Muscle of leg (tissue), 3 donors: ENCODE measurements at regions not wholly inside any gene's neighbourhood (a gene's known extent, or its start where the extent isn't known, plus 50 kb on each side); places are given as distances from the start of the nearest gene placed in this dataset.

Source experiments
- DNase-seq: peaks from one replicate; pipeline ENCODE4 v3.0.0; 2013
- H3K27ac ChIP-seq: one replicate; pipeline ENCODE4 v1.5.1; 2013; ENCODE audit warnings: mild to moderate bottlenecking, low read length, control low read depth
- H3K27me3 ChIP-seq: one replicate; pipeline ENCODE4 v1.6.1; 2013; ENCODE audit warnings: low read length; ENCODE audit not compliant: control insufficient read depth, insufficient read depth
- H3K36me3 ChIP-seq: one replicate; pipeline ENCODE4 v1.6.1; 2013; ENCODE audit warnings: low read length; ENCODE audit not compliant: control insufficient read depth, insufficient read depth
- H3K4me1 ChIP-seq: one replicate; pipeline ENCODE4 v1.6.1; 2013; ENCODE audit warnings: low read length; ENCODE audit not compliant: control insufficient read depth, insufficient read depth
- H3K4me3 ChIP-seq: one replicate; pipeline ENCODE4 v1.5.1; 2013; ENCODE audit warnings: low read length, control low read depth
- H3K9me3 ChIP-seq: replicated peaks from 2 replicates; pipeline ENCODE4 v1.6.1; 2013; ENCODE audit warnings: low read depth, low read length; ENCODE audit not compliant: control insufficient read depth
- WGBS: methylation state at CpG from one replicate; pipeline ENCODE4 v1.1.5; 2013; ENCODE audit warnings: missing lambda C conversion rate; ENCODE audit not compliant: insufficient coverage; 5-methylcytosine and 5-hydroxymethylcytosine counted together

- H3K36me3 ChIP-seq = no peaks in the 10 kb centered on the region
- DNase-seq = peak; percentile 47
- no peaks in the 10 kb centered on the region for H3K9me3 ChIP-seq
- no peak overlapping the region for H3K27ac ChIP-seq
- no peak overlapping the region for H3K4me3 ChIP-seq
- peaks cover 4% of the 10 kb centered on the region for H3K4me1 ChIP-seq
- no CpG with 5 or more reads among the region's 8 CpGs for WGBS
- H3K27me3 ChIP-seq = no peaks in the 10 kb centered on the region
Measured at GRCh38 chr15:94602754-94603470, 371.6 kb downstream of the MCTP2 start.

- H3K27ac ChIP-seq = no peak overlapping the region
- H3K27me3 ChIP-seq = no peaks in the 10 kb centered on the region
- no peak overlapping the region for H3K4me3 ChIP-seq
- peaks cover 4% of the 10 kb centered on the region for H3K4me1 ChIP-seq
- H3K9me3 ChIP-seq = no peaks in the 10 kb centered on the region
- no peak for DNase-seq
- H3K36me3 ChIP-seq = no peaks in the 10 kb centered on the region
Measured at GRCh38 chr15:94606286-94606685, 374.9 kb downstream of the MCTP2 start.

- no peaks in the 10 kb centered on the region for H3K27me3 ChIP-seq
- no peak overlapping the region for H3K4me3 ChIP-seq
- peaks cover 4% of the 10 kb centered on the region for H3K4me1 ChIP-seq
- H3K36me3 ChIP-seq = no peaks in the 10 kb centered on the region
- H3K9me3 ChIP-seq = no peaks in the 10 kb centered on the region
- WGBS = 29% methylated on average over 3 of the region's 7 CpGs
- DNase-seq = peak; percentile 76
- peak overlapping the region; percentile 0 for H3K27ac ChIP-seq
Measured at GRCh38 chr15:94607176-94607654, 375.9 kb downstream of the MCTP2 start.

- no peak for DNase-seq
- Histone ChIP-seq H3K27me3 (no peaks in the 10 kb centered on the region), H3K4me1 (peaks cover 4% of the 10 kb centered on the region), H3K27ac (no peak overlapping the region), H3K4me3 (no peak overlapping the region), H3K9me3 (no peaks in the 10 kb centered on the region), H3K36me3 (no peaks in the 10 kb centered on the region)
- no CpG with 5 or more reads among the region's 2 CpGs for WGBS
Measured at GRCh38 chr15:94610069-94610468, 378.7 kb downstream of the MCTP2 start.

GRCh38 chr15:94610485-94610884, 379.1 kb downstream of the MCTP2 start:
- peaks cover 4% of the 10 kb centered on the region for H3K4me1 ChIP-seq
- no peaks in the 10 kb centered on the region for H3K27me3 ChIP-seq
- no peak overlapping the region for H3K4me3 ChIP-seq
- WGBS = 60% methylated on average over 1 of the region's 3 CpGs
- H3K9me3 ChIP-seq = no peaks in the 10 kb centered on the region
- H3K36me3 ChIP-seq = no peaks in the 10 kb centered on the region
- no peak overlapping the region for H3K27ac ChIP-seq
- no peak for DNase-seq

GRCh38 chr15:94611656-94612055, 380.3 kb downstream of the MCTP2 start:
- H3K27me3 ChIP-seq = no peaks in the 10 kb centered on the region
- no peak for DNase-seq

GRCh38 chr15:94615688-94616087, 384.3 kb downstream of the MCTP2 start:
- no CpG with 5 or more reads among the region's 3 CpGs for WGBS
- no peaks in the 10 kb centered on the region for H3K27me3 ChIP-seq
- H3K4me3 ChIP-seq = no peak overlapping the region
- H3K9me3 ChIP-seq = peaks cover 4% of the 10 kb centered on the region
- H3K27ac ChIP-seq = no peak overlapping the region
- no peaks in the 10 kb centered on the region for H3K36me3 ChIP-seq
- H3K4me1 ChIP-seq = no peaks in the 10 kb centered on the region
- DNase-seq = no peak

More at GRCh38 chr15:94611656-94612055, 380.3 kb downstream of the MCTP2 start:
- Histone ChIP-seq H3K36me3 (no peaks in the 10 kb centered on the region), H3K27ac (no peak overlapping the region), H3K4me1 (peaks cover 4% of the 10 kb centered on the region), H3K4me3 (no peak overlapping the region), H3K9me3 (peaks cover 3% of the 10 kb centered on the region)
- whole genome bisulfite sequencing = 94% methylated on average over 2 of the region's 2 CpGs

GRCh38 chr15:94620632-94621031, 389.3 kb downstream of the MCTP2 start:
- Histone ChIP-seq H3K36me3 (no peaks in the 10 kb centered on the region), H3K4me1 (no peaks in the 10 kb centered on the region), H3K27ac (no peak overlapping the region), H3K27me3 (no peaks in the 10 kb centered on the region), H3K4me3 (no peak overlapping the region), H3K9me3 (peaks cover 4% of the 10 kb centered on the region)
- WGBS = 94% methylated on average over 5 of the region's 5 CpGs
- DNase-seq = no peak

GRCh38 chr15:94621736-94622135, 390.4 kb downstream of the MCTP2 start:
- H3K4me1 ChIP-seq = no peaks in the 10 kb centered on the region

GRCh38 chr15:94626949-94627348, 395.6 kb downstream of the MCTP2 start:
- H3K4me3 ChIP-seq = no peak overlapping the region
- H3K27me3 ChIP-seq = peaks cover 3% of the 10 kb centered on the region
- H3K4me1 ChIP-seq = no peaks in the 10 kb centered on the region
- WGBS = 79% methylated on average over 3 of the region's 3 CpGs
- DNase-seq = no peak
- no peaks in the 10 kb centered on the region for H3K36me3 ChIP-seq
- no peak overlapping the region for H3K27ac ChIP-seq
- H3K9me3 ChIP-seq = no peaks in the 10 kb centered on the region

More at GRCh38 chr15:94621736-94622135, 390.4 kb downstream of the MCTP2 start:
- no peaks in the 10 kb centered on the region for H3K27me3 ChIP-seq
- H3K27ac ChIP-seq = no peak overlapping the region
- no peaks in the 10 kb centered on the region for H3K36me3 ChIP-seq
- no peak for DNase-seq
- H3K9me3 ChIP-seq = peaks cover under 1% of the 10 kb centered on the region
- H3K4me3 ChIP-seq = no peak overlapping the region

- no peak overlapping the region for H3K27ac ChIP-seq
- no peaks in the 10 kb centered on the region for H3K36me3 ChIP-seq
- 47% methylated on average over 4 of the region's 6 CpGs for whole genome bisulfite sequencing
- no peaks in the 10 kb centered on the region for H3K9me3 ChIP-seq
- H3K27me3 ChIP-seq = peaks cover 3% of the 10 kb centered on the region
- H3K4me1 ChIP-seq = no peaks in the 10 kb centered on the region
- no peak overlapping the region for H3K4me3 ChIP-seq
- DNase-seq = no peak
Measured at GRCh38 chr15:94631608-94632007, 400.2 kb downstream of the MCTP2 start.
